ENCODE measurements at regions not wholly inside any gene's neighbourhood (a gene's known extent, or its start where the extent isn't known, plus 50 kb on each side); places are given as distances from the start of the nearest gene placed in this dataset.

DNA sequence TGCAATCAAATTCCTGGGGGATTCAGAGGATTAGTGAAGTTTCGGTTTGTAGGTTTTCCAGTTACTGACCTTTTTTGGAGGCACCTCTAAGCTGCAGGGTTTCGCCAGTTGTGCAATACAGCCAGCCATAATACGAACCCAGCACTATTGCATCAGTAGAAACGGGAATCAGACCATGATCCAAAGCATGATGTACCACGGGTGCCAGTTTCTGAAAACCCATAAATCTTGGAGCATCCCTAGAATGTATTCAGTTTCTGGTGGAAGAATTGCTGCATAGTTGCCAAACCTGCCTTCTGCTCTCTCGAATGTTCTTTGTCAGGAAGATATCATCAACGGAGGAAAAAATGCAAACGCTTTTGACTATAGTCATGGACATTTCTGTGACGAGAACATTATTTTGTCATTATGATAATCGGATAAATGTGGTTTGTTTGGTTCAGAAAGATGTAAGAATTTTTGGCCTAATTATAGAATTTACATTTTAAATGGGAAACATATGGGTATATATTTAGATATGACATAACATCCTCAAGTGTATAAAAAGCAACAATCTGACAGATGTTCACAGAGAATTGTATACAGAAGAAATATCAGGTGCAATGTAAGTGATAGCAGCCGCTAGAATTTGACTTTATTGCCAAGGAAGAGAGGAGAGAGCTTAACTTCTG lies 186.2 kb upstream of the PRKCQ start:
- TF ChIP-seq, protein P1, sequence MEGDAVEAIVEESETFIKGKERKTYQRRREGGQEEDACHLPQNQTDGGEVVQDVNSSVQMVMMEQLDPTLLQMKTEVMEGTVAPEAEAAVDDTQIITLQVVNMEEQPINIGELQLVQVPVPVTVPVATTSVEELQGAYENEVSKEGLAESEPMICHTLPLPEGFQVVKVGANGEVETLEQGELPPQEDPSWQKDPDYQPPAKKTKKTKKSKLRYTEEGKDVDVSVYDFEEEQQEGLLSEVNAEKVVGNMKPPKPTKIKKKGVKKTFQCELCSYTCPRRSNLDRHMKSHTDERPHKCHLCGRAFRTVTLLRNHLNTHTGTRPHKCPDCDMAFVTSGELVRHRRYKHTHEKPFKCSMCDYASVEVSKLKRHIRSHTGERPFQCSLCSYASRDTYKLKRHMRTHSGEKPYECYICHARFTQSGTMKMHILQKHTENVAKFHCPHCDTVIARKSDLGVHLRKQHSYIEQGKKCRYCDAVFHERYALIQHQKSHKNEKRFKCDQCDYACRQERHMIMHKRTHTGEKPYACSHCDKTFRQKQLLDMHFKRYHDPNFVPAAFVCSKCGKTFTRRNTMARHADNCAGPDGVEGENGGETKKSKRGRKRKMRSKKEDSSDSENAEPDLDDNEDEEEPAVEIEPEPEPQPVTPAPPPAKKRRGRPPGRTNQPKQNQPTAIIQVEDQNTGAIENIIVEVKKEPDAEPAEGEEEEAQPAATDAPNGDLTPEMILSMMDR (IDR thresholded peaks at IDR 0.05; ENCODE audit: low read length): no peak
- no peak for TF ChIP-seq EZH2 (IDR thresholded peaks at IDR 0.05; ENCODE audit: borderline replicate concordance, low read length)
